ENCODE measurements at regions not wholly inside any gene's neighbourhood (a gene's known extent, or its start where the extent isn't known, plus 50 kb on each side); places are given as distances from the start of the nearest gene placed in this dataset.

DNA sequence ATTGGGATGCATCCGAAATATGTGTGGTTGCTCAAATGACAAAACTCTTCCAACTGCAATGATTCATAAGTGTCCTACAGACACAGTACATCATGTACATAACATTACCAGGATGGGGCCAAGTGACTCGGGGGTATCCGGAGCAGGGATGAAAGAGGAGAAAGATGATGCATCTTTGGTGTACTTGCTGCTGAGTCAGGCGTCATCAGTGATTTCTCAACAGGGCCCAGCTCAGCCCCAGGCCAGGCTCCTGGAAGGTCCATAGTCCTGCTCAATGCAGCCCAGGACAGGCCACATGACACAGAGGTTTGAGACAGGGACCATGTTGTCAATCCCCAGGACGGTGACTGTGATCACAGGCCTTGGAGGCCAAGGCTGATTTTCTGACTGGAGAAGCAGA is 59.3 kb downstream of the GGTLC2 start:
- CTCF ChIA-PET = no interaction called here
- Histone ChIP-seq H3K27ac (ENCODE audit: low read length) (no peak overlapping the region), H3K4me3 (ENCODE audit: control insufficient read depth in 1 of 2, extremely low read depth in 1 of 2, low read length in 1 of 2) (no peak overlapping the region), H3K4me1 (ENCODE audit: control insufficient read depth in 1 of 2, extremely low read depth in 1 of 2, insufficient read depth in 2 of 2, low read length in 2 of 2) (no peaks in the 10 kb centered on the region), H3K27me3 (replicated peaks in 1 of 2; ENCODE audit: control insufficient read depth in 2 of 2, extremely low read depth in 1 of 2, insufficient read depth in 2 of 2, low read length in 1 of 2) (peaks cover 0 to 5% of the 10 kb centered on the region in 2 experiments), H3K9me3 (no peaks in the 10 kb centered on the region), H3K36me3 (ENCODE audit: control insufficient read depth in 2 of 2, extremely low read depth in 1 of 2, insufficient read depth in 1 of 2, low read length in 1 of 2) (no peaks in the 10 kb centered on the region)
- ATAC-seq (replicated peaks in 1 of 4) (no peak), DNase-seq (no peak)
- Mint-ChIP-seq H3K27me3 (no peaks in the 10 kb centered on the region), H3K9me3 (no peaks in the 10 kb centered on the region), H3K36me3 (no peaks in the 10 kb centered on the region), H3K4me3 (no peak overlapping the region), H3K27ac (no peak overlapping the region), H3K4me1 (no peaks in the 10 kb centered on the region)
- 92% methylated on average over 3 of the region's 5 CpGs for WGBS (ENCODE audit: insufficient coverage)
- POLR2A ChIA-PET = no interaction called here

DNA sequence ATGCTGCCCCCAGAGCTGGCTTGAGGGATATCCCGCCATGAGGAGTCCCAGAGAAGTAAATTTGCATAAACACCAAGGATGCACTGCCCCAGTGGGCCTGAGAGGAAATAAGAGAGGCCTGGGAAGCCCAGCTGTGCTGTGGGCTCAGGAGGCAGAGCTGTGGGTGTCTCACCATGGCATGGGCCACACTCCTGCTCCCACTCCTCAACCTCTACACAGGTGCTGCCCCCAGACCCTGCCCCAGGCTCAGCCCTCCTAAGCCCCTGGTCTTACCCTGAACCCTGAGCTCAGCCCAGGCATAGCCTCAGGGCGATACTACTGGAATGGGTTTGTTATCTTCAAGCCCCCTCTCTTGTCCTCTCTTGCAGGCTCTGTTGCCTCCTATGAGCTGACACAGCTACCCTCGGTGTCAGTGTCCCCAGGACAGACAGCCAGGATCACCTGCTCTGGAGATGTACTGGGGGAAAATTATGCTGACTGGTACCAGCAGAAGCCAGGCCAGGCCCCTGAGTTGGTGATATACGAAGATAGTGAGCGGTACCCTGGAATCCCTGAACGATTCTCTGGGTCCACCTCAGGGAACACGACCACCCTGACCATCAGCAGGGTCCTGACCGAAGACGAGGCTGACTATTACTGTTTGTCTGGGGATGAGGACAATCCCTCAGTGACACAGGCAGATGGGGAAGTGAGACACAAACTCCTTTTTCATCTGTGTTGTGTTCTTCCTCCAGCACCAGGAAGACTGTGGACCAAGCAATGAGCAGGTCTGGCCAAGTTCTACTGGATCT is 59.9 kb downstream of the GGTLC2 start:
- H3K9me3 ChIP-seq = no peaks in the 10 kb centered on the region
- Mint-ChIP-seq H3K4me1 (no peaks in the 10 kb centered on the region), H3K9me3 (no peaks in the 10 kb centered on the region), H3K36me3 (no peaks in the 10 kb centered on the region), H3K4me3 (no peak overlapping the region), H3K27me3 (no peaks in the 10 kb centered on the region), H3K27ac (no peak overlapping the region)
- peaks cover 0 to 5% of the 10 kb centered on the region in 2 experiments for H3K27me3 ChIP-seq (replicated peaks in 1 of 2; ENCODE audit: control insufficient read depth in 2 of 2, extremely low read depth in 1 of 2, insufficient read depth in 2 of 2, low read length in 1 of 2)
- POLR2A ChIA-PET = no interaction called here
- CTCF ChIA-PET = no interaction called here
- ATAC-seq (replicated peaks in 1 of 4) (no peak), DNase-seq (no peak)
- no peak overlapping the region for H3K4me3 ChIP-seq (ENCODE audit: control insufficient read depth in 1 of 2, extremely low read depth in 1 of 2, low read length in 1 of 2)
- H3K36me3 ChIP-seq (ENCODE audit: control insufficient read depth in 2 of 2, extremely low read depth in 1 of 2, insufficient read depth in 1 of 2, low read length in 1 of 2) = no peaks in the 10 kb centered on the region
- no peak overlapping the region for H3K27ac ChIP-seq (ENCODE audit: low read length)
- H3K4me1 ChIP-seq (ENCODE audit: control insufficient read depth in 1 of 2, extremely low read depth in 1 of 2, insufficient read depth in 2 of 2, low read length in 2 of 2) = no peaks in the 10 kb centered on the region
- WGBS (ENCODE audit: insufficient coverage) = 74% methylated on average over 5 of the region's 9 CpGs

DNA sequence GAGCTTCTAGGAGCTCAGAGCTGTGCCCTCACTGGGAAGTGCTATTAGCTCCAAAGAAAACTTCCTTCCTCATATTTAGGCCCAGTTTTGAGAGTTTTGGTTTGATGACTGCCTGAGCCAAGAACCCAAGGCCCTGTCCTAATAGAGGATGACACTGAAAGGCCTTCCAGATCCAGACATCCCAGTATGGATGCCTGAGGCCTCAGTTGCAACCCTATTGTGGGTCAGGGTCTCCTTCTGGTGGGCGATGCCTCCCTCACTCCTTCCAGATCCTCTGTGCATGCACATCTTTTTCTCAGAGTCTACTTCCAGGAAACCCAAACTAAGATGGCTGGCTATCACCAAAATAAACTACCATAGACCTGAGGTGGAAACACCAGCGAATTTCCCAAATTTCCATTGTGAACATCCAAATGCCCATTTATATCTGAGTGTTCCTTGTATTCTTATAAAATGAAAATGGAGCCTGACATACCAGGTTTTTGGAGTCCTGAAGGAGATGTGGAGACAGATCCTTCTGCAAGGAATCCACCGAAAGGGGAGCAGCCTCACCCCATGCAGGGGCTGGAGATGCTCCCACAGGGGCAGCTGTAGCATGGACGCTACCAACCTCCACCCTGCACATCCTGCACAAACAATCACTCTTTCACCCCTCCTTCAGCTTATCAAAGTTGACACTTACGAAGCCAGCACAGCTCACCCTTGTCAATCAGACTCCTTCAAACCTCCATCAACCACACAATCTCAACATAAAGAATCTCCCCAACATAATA is 61.1 kb downstream of the GGTLC2 start:
- DNase-seq (no peak), ATAC-seq (replicated peaks in 1 of 4) (no peak)
- no peaks in the 10 kb centered on the region for H3K9me3 Mint-ChIP-seq
- no peaks in the 10 kb centered on the region for H3K27me3 Mint-ChIP-seq
- H3K4me3 Mint-ChIP-seq = no peak overlapping the region
- H3K4me1 Mint-ChIP-seq = no peaks in the 10 kb centered on the region
- Histone ChIP-seq H3K27me3 (replicated peaks in 1 of 2; ENCODE audit: control insufficient read depth in 2 of 2, extremely low read depth in 1 of 2, insufficient read depth in 2 of 2, low read length in 1 of 2) (peaks cover 0 to 7% of the 10 kb centered on the region in 2 experiments), H3K4me1 (ENCODE audit: control insufficient read depth in 1 of 2, extremely low read depth in 1 of 2, insufficient read depth in 2 of 2, low read length in 2 of 2) (no peaks in the 10 kb centered on the region), H3K4me3 (ENCODE audit: control insufficient read depth in 1 of 2, extremely low read depth in 1 of 2, low read length in 1 of 2) (no peak overlapping the region), H3K9me3 (no peaks in the 10 kb centered on the region), H3K36me3 (ENCODE audit: control insufficient read depth in 2 of 2, extremely low read depth in 1 of 2, insufficient read depth in 1 of 2, low read length in 1 of 2) (no peaks in the 10 kb centered on the region), H3K27ac (ENCODE audit: low read length) (no peak overlapping the region)
- ChIA-PET POLR2A (no interaction called here), CTCF (interaction anchor here (0.6 to 1.0 kb wide), 2 partner anchors 16 to 237 kb away, joined by 4 read pairs; no protein-coding TSS in a partner anchor)
- 78% methylated on average over 2 of the region's 5 CpGs for WGBS (ENCODE audit: insufficient coverage)
- H3K27ac Mint-ChIP-seq = no peak overlapping the region
- no peaks in the 10 kb centered on the region for H3K36me3 Mint-ChIP-seq

DNA sequence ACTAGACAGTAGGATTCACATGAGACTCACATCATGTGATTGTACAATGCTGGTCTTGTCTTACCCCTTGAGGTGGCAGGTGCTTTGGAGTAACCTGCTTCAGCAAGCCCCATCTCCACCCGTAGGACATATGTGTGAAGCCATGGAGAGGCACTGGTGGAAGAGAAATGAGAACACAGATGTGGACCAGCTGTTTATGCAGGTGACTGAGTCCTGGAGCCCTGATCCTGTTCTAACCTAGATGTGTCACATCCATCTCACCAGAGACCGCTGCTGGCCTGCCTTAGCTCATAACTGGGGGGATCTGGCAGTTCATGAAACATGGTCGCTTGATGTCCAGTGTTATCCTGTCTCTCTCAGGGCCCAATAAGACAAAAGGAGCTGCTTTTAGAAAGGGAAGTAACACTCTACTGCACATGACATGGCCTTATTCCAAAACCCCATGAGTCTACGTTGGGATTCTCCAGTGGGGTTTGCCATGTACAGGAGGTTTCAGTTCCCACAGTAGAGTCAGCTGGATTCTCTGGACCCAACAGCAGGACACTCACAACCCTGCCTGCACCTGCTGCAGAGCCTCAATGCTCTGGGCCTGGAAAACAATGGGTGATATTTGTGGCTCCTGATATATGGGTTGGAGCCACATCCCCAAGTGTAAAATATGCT is 62.0 kb downstream of the GGTLC2 start:
- H3K4me1 Mint-ChIP-seq = no peaks in the 10 kb centered on the region
- Histone ChIP-seq H3K27me3 (replicated peaks in 1 of 2; ENCODE audit: control insufficient read depth in 2 of 2, extremely low read depth in 1 of 2, insufficient read depth in 2 of 2, low read length in 1 of 2) (peaks cover 0 to 7% of the 10 kb centered on the region in 2 experiments), H3K4me1 (ENCODE audit: control insufficient read depth in 1 of 2, extremely low read depth in 1 of 2, insufficient read depth in 2 of 2, low read length in 2 of 2) (no peaks in the 10 kb centered on the region), H3K4me3 (ENCODE audit: control insufficient read depth in 1 of 2, extremely low read depth in 1 of 2, low read length in 1 of 2) (no peak overlapping the region), H3K9me3 (no peaks in the 10 kb centered on the region), H3K27ac (ENCODE audit: low read length) (no peak overlapping the region), H3K36me3 (ENCODE audit: control insufficient read depth in 2 of 2, extremely low read depth in 1 of 2, insufficient read depth in 1 of 2, low read length in 1 of 2) (no peaks in the 10 kb centered on the region)
- no peak overlapping the region for H3K4me3 Mint-ChIP-seq
- ATAC-seq (replicated peaks in 1 of 4) (no peak), DNase-seq (no peak)
- H3K36me3 Mint-ChIP-seq = no peaks in the 10 kb centered on the region
- no CpG with 5 or more reads among the region's 4 CpGs for WGBS (ENCODE audit: insufficient coverage)
- H3K9me3 Mint-ChIP-seq = no peaks in the 10 kb centered on the region
- POLR2A ChIA-PET = no interaction called here
- CTCF ChIA-PET = interaction anchor here (0.6 to 1.0 kb wide), 2 partner anchors 15 to 236 kb away, joined by 4 read pairs; no protein-coding TSS in a partner anchor
- no peak overlapping the region for H3K27ac Mint-ChIP-seq
- no peaks in the 10 kb centered on the region for H3K27me3 Mint-ChIP-seq

DNA sequence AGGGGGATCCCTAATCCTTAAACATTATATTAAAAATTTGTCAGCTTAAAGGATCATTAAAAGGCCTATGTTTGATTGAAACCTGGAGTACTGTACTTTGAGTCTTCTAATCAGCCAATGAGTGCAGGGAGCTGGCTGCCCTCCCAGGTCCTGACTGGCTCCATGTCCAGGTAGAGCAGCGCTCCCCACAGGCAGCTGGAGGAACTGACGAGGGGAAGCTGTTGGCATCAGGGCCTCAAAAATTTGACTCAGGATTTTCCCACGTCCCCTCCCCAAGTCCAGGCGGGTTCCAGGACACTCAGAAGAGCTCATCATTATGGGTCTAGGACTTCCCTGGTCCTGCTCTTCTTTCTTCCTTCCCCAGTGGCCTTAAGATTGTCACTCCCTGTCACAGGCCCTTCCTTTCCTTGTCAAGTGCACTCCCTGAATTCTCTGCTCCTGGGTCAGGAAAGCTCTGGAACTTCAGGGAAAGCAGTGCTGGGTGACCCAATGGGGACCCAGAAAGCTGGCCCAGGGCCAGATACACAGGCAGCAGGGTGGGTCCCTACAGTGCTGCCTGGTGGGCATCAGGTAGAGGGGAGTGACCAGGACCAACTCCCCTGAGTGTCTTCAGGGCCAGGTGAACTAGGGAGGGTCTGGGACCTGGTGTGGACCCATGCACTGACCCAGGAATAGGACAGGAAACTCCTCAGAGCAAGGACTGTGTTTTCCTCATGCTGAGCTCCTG is 65.5 kb downstream of the GGTLC2 start:
- H3K27ac Mint-ChIP-seq = no peak overlapping the region
- Histone ChIP-seq H3K27me3 (replicated peaks in 1 of 2; ENCODE audit: control insufficient read depth in 2 of 2, extremely low read depth in 1 of 2, insufficient read depth in 2 of 2, low read length in 1 of 2) (peaks cover 0 to 2% of the 10 kb centered on the region in 2 experiments), H3K9me3 (no peaks in the 10 kb centered on the region), H3K4me3 (ENCODE audit: control insufficient read depth in 1 of 2, extremely low read depth in 1 of 2, low read length in 1 of 2) (no peak overlapping the region), H3K27ac (ENCODE audit: low read length) (no peak overlapping the region), H3K36me3 (ENCODE audit: control insufficient read depth in 2 of 2, extremely low read depth in 1 of 2, insufficient read depth in 1 of 2, low read length in 1 of 2) (no peaks in the 10 kb centered on the region), H3K4me1 (ENCODE audit: control insufficient read depth in 1 of 2, extremely low read depth in 1 of 2, insufficient read depth in 2 of 2, low read length in 2 of 2) (no peaks in the 10 kb centered on the region)
- no peaks in the 10 kb centered on the region for H3K9me3 Mint-ChIP-seq
- H3K27me3 Mint-ChIP-seq = no peaks in the 10 kb centered on the region
- ATAC-seq (replicated peaks in 1 of 4) = no peak
- ChIA-PET CTCF (interaction anchor here (0.5 to 2.4 kb wide), 10 partner anchors 11 to 1817 kb away, joined by 3 to 14 read pairs (median 4); no protein-coding TSS in a partner anchor), POLR2A (no interaction called here)
- peaks cover 0 to 2% (median 0%) of the 10 kb centered on the region in 3 donors for H3K4me1 Mint-ChIP-seq
- 79% methylated on average over 4 of the region's 4 CpGs for WGBS (ENCODE audit: insufficient coverage)
- no peak overlapping the region for H3K4me3 Mint-ChIP-seq
- no peak for DNase-seq
- H3K36me3 Mint-ChIP-seq = no peaks in the 10 kb centered on the region
